ENCODE measurements at regions not wholly inside any gene's neighbourhood (a gene's known extent, or its start where the extent isn't known, plus 50 kb on each side); places are given as distances from the start of the nearest gene placed in this dataset.

DNA sequence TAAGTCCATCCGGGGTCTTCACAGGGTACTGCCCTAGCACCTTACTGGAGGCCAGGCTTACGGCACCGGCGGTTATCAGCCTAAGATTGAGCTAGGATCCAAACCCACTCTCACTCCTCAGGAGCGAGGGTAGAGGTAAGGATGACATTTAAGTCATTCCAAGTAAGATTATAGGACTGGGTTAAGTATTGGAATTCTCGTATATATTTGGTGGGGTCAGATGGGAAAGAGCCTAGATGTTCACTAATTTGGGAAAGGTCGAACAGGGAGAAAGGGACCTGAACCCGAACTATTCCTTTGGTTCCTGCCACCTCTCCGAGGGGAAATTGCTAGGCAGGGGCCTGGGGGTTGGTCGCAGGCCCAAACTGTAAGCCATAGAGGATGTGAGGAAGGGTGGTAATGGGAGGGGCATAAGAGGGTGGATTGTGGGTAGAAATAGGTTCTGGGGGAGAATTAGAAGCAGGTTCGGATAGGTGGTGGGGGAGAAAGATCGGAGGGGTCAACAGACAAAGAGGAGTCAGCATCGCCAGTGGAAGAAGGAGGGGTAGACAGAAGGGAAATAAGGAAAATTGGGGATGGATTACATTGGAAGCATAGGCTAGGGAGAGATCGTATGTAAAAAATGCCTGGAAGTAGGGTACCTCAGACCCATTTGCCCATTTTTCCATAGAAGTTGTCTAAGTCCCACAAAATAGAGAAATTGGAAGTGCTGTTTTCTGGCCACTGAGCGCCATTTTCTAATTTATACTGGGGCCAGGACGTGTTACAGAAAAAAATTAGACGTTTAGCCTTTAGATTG is 747.1 kb upstream of the ADGRB3 start:
- Histone ChIP-seq H3K4me3 (replicated peaks; ENCODE audit: low read depth, low read length) (no peak overlapping the region), H3K36me3 (ENCODE audit: control insufficient read depth, insufficient read depth, low read length) (no peaks in the 10 kb centered on the region), H3K27me3 (replicated peaks; ENCODE audit: control insufficient read depth, insufficient read depth, low read length) (no peaks in the 10 kb centered on the region)
- no peak for DNase-seq (ENCODE audit: extremely low read depth, insufficient read length)
- TF ChIP-seq CTCF (IDR thresholded peaks at IDR 0.05; ENCODE audit: insufficient read depth, low read length, poor library complexity, severe bottlenecking) = no peak

DNA sequence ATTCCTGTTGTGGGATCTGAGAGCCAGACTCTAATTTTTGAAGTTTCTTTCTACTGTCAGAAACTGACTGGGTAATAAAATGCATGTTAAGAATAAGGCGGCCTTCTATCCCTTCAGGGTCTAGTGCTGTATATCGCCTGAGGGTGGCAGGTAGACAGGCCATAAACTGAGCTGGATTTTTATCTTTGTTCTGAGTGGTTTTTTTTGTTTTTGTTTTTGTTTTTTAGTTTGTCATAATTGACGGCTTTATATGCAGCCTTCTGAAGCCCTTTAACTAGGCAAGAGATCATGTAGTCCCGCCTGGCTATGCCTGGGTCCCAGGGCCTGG is 747.7 kb upstream of the ADGRB3 start:
- no peak for DNase-seq (ENCODE audit: extremely low read depth, insufficient read length)
- Histone ChIP-seq H3K36me3 (ENCODE audit: control insufficient read depth, insufficient read depth, low read length) (no peaks in the 10 kb centered on the region), H3K27me3 (replicated peaks; ENCODE audit: control insufficient read depth, insufficient read depth, low read length) (no peaks in the 10 kb centered on the region), H3K4me3 (replicated peaks; ENCODE audit: low read depth, low read length) (no peak overlapping the region)
- no peak for TF ChIP-seq CTCF (IDR thresholded peaks at IDR 0.05; ENCODE audit: insufficient read depth, low read length, poor library complexity, severe bottlenecking)

DNA sequence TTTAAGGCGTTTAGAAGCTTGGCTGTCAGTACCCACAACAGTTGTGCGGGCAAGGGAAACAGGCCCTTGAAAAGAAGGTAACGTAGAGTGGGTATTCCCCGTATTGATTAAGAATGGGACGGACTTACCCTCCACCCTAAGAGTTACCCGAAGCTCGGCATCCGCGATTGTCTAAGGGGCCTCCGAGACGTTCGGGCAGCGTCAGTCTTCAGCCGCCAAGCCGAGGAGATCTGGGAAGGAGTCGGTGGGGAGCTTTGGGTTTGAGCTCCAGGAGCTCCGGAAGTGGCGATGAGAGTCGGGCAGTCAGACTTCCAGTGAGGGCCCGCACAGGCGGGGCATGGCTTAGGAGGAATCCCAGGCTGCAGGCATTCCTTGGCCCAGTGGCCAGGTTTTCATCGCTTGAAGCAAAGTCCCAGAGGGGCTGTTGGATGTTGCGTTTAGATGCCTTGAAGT is 748.2 kb upstream of the ADGRB3 start:
- no peaks in the 10 kb centered on the region for H3K27me3 ChIP-seq (replicated peaks; ENCODE audit: control insufficient read depth, insufficient read depth, low read length)
- TF ChIP-seq CTCF (IDR thresholded peaks at IDR 0.05; ENCODE audit: insufficient read depth, low read length, poor library complexity, severe bottlenecking) = no peak
- no peak overlapping the region for H3K4me3 ChIP-seq (replicated peaks; ENCODE audit: low read depth, low read length)
- no peaks in the 10 kb centered on the region for H3K36me3 ChIP-seq (ENCODE audit: control insufficient read depth, insufficient read depth, low read length)
- DNase-seq (ENCODE audit: extremely low read depth, insufficient read length) = no peak

DNA sequence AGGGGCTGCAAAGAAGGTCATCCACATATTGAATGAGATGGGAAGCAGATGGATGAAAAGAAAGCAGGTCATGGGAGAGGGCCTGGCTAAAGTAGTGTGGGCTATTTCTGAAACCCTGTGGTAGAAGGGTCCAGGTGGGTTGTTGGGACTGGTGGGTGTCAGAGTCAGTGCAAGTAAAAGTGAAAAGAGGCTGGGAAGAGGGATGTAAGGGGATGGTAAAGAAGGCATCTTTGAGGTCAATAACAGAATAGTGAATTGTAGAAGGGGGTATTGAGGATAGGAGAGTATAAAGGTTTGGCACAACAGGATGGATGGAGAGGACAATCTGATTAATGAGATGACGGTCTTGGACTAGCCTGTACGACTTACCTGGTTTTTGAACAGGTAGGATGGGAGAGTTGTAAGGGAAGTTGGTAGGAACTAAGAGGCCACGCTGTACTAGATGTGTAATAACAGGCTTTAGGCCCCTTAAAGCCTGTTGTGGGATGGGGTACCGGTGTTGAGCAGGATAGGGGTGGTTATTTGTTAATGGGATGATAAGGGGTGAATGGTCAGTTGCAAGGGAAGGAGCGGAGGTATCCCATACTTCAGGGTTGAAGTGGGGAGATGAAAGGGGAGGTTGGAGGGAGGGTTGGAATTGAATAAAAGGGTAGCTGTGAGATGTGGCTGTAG is 748.9 kb upstream of the ADGRB3 start:
- H3K4me3 ChIP-seq (replicated peaks; ENCODE audit: low read depth, low read length) = no peak overlapping the region
- no peak for DNase-seq (ENCODE audit: extremely low read depth, insufficient read length)
- no peak for TF ChIP-seq CTCF (IDR thresholded peaks at IDR 0.05; ENCODE audit: insufficient read depth, low read length, poor library complexity, severe bottlenecking)
- no peaks in the 10 kb centered on the region for H3K36me3 ChIP-seq (ENCODE audit: control insufficient read depth, insufficient read depth, low read length)
- H3K27me3 ChIP-seq (replicated peaks; ENCODE audit: control insufficient read depth, insufficient read depth, low read length) = no peaks in the 10 kb centered on the region

DNA sequence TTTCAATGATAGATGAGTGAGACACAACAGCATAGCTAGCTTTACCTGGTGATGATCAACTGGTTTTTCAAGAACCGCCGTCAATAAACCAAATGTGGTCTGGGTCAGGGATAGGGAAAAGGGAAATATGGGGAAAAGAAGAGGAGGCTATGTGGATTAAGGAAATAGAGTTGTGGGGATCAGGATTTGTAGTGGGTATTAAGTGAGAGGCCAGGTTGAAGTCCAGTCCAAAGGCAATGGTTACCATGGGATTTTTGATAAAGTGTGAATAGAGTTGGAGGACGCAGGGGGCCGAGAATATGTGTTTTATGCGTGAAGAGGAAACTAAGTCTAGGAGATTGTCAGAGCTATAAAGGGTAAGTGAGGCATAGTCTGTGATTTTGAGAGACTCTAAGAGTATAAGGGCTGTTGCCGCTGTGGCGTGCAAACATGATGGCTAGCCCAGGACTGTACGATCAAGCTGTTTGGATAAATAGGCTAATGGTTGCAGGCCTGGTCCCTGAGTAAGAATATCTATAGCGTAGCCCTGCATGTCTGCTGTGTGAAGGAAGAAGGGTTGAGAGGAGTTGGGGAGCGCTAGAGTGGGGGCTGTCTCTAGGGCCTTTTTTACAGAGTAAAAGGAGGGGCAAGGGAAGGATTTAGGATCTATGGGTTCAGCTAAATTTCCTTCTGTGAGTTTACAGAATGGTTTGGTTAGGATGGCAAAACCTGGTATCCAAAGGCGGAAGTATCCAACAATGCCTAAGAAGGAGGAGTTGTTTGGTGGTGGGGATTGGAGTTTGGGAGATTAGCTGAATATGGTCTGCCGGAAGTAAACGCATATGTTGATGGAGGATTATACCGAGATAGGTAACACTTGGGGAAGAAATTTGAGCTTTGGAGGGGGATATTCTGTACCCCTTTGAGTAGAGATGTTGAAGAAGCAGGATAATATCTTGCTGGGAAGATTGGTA is 749.7 kb upstream of the ADGRB3 start:
- H3K27me3 ChIP-seq (replicated peaks; ENCODE audit: control insufficient read depth, insufficient read depth, low read length) = no peaks in the 10 kb centered on the region
- no peak for DNase-seq (ENCODE audit: extremely low read depth, insufficient read length)
- no peak overlapping the region for H3K4me3 ChIP-seq (replicated peaks; ENCODE audit: low read depth, low read length)
- TF ChIP-seq CTCF (IDR thresholded peaks at IDR 0.05; ENCODE audit: insufficient read depth, low read length, poor library complexity, severe bottlenecking) = no peak
- H3K36me3 ChIP-seq (ENCODE audit: control insufficient read depth, insufficient read depth, low read length) = no peaks in the 10 kb centered on the region
